Left renal pelvis (tissue), 4 donors: ENCODE measurements at regions not wholly inside any gene's neighbourhood (a gene's known extent, or its start where the extent isn't known, plus 50 kb on each side); places are given as distances from the start of the nearest gene placed in this dataset.

Experiments
- DNase-seq, 4 donors: peaks; one replicate each; pipeline ENCODE4 v3.0.0-alpha.2; 2013; ENCODE audit warnings: low read depth in 4 of 4, low spot score in 3 of 4

DNA sequence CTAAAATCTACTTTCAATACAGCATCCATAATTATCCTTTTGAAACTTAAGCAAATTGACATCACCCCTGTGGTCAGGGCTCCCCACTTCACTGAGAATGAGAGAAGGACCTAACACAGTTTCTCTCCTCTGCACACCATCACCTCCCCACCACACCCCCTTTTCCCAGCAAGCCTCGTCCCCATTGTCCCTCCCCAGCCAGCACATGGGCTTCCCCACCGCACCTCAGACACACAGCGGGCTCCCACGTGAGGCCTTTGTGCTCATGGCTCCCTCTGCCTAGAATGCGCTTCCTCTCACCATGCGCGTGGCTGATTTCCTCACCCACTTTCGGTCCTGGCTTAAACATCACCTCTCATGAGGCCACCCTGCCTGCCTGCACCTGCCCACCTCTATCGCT, 639.0 kb upstream of the FRG1 start:
- DNase-seq, result no peak

- DNase-seq, result no peak
These were observed 638.0 kb upstream of the FRG1 start for GRCh38 chr4:189302719-189303118.

DNA sequence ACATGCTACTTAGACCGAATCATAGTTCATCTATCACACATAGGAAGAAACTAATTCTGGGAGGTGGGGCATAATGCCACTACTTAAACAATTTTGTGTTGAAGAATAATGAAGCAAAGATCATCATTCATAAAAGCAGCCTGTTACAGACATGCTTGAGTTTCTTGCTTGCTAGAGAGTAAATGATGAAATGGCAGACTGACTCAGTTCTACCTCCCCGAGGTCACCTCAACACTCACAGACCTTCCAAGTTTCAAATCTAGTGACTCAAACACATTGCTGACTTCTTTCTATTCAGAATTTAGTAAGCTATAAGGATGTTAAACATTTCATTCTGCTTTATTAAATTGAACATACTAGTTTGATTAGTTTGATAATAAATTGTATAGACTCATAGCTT, 636.5 kb upstream of the FRG1 start:
- no peak for DNase-seq

- no peak for DNase-seq
These were observed 635.9 kb upstream of the FRG1 start for GRCh38 chr4:189304809-189305208.

- no peak for DNase-seq
These were observed 635.2 kb upstream of the FRG1 start for GRCh38 chr4:189305500-189305899.

- no peak for DNase-seq
These were observed 629.4 kb upstream of the FRG1 start for GRCh38 chr4:189311251-189311650.

GRCh38 chr4:189313064-189313463, 627.6 kb upstream of the FRG1 start:
- DNase-seq, result no peak

DNA sequence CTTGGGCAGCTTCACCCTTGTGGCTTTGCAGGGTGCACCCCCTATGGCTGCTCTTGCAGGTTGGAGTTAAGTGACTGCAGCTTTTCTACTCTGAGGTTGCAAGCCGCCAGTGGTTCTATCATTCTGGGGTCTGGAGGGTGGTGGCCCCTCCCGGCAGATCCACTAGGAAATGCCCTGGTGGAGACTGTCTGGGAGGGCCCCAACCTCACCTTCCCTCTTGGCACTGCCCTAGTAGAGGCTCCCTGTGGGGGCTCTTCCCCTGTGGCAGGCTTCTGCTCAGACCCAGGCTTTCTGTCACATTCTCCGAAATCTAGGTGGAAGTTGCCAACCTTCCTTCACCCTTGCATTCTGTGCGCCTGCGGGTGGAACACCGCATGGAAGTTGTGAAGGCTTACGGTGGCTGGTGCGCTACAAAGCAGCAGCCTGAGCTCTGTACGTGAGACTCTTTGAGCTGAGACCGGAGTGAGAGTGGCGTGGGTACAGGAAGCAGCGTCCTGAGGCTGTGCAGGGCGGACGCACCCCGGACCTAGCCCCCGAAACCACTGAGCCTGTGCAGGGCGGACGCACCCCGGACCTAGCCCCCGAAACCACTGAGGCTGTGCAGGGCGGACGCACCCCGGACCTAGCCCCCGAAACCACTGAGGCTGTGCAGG, 626.7 kb upstream of the FRG1 start:
- DNase-seq, result no peak

GRCh38 chr4:189322426-189322825, 618.2 kb upstream of the FRG1 start:
- DNase-seq, result no peak

DNA sequence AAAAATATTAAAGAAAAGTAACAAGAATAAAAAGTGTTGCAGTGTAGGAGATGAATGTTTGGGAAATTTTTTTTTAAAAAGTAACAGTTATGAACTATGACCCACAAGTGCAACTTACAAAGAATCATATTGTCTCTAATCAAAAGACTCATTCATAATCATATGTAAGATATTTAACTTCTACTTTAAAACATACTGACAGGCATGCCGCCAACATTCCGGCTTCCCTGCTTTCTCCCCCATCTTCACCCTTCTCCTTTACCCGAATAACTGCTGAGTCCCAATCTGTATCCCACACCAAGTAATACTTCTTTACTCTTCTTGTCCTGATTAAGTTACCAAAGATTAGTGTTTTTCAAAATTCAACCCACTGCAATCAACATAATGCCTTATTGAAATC, 598.8 kb upstream of the FRG1 start:
- DNase-seq, result no peak

- no peak for DNase-seq
These were observed 585.1 kb upstream of the FRG1 start for GRCh38 chr4:189355590-189355989.

DNA sequence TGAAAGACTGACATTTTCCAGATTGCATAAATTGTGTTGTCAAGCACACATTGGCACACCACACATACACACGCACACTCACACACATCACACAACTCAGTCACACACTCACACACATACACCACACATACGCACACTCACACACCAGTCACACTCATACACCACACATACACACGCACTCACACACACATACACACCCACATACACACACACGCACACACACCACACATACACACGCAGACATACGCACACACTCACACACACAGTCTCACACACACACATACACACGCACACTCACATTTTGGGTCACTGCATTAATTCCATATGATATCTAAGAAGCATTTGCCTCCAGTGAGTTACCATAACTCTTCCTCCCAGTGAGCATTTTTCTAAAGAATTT, 578.3 kb upstream of the FRG1 start:
- DNase-seq, result no peak

DNA sequence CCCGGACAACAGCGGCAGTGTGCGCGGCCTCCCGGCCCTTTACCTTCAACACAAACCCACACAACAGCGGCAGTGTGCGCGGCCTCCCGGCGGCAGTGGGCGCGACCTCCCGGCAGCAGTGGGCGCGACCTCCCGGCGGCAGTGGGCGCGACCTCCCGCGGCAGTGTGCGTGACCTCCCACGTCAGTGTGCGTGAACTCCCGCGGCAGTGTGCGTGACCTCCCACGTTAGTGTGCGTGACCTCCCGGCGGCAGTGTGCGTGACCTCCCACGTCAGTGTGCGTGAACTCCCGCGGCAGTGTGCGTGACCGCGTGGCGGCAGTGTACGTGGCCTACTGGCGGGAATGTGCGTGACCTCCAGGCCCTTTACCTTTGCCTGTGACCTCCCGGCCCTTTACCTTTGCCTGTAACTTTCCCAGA, 576.6 kb upstream of the FRG1 start:
- DNase-seq, result no peak

DNA sequence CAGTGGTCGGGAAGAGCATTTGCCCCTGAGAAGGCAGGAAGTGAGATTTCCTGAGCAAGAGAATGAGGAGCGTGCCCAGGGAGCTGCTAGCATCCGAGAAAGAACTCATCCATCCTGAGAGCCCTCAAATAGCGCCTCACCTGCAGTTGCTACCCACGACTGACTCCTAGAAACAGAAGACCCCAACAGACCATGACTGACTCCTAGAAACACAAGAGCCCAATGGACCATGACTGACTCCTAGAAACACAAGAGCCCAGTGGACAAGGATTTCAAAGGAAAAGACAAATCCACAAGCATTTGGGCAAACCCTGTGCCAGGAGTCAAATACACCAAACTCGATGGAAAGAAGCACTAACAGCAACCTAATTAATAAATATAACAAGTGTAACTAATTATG, 575.2 kb upstream of the FRG1 start:
- DNase-seq, result peak in 2 of 4 donors; percentile 18 to 24

DNA sequence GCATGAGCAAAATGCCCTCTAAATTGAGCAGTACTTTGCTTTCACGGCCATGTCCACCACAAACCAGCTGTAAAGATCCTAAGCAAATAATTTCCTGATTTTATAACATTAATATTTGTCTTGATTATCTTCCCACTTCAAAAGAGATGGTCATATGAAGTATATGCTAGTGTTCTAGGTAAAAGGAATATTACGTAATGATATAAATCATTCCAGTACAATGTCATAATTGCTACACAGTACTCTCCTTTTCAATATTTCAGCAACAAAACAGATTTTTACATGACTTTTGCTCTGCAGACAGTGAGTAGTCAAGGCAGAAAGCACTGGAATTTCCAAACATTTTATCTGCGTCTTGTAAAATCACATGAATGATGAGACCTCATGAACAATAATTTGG, 572.8 kb upstream of the FRG1 start:
- no peak for DNase-seq

- no peak for DNase-seq
These were observed 566.5 kb upstream of the FRG1 start for GRCh38 chr4:189374176-189374575.

GRCh38 chr4:189376901-189377300, 563.8 kb upstream of the FRG1 start:
- DNase-seq, result no peak

- DNase-seq, result no peak
These were observed 563.1 kb upstream of the FRG1 start for GRCh38 chr4:189377569-189377968.

GRCh38 chr4:189385098-189385497, 555.6 kb upstream of the FRG1 start:
- no peak for DNase-seq

GRCh38 chr4:189385579-189385978, 555.1 kb upstream of the FRG1 start:
- DNase-seq, result no peak

DNA sequence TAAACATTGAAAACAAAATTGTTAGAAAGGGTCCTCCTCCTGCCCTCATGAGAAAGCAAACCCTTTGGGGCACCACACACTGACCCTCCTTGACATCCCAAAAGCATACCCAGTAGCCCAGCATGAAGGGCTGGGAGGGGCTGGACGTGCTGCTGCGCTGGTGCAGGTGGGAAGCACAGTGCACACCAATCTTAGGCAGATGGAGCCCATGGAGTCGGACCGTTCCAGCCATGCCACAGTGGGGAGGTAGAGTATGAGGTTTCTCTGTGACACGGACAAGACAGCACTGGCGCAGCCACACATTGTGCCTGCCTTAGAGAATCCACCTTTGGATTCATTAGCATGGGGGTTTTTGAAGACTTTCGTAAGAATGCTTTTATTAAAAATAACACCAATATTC, 544.2 kb upstream of the FRG1 start:
- DNase-seq, result no peak

- no peak for DNase-seq
These were observed 536.4 kb upstream of the FRG1 start for GRCh38 chr4:189404271-189404670.

DNA sequence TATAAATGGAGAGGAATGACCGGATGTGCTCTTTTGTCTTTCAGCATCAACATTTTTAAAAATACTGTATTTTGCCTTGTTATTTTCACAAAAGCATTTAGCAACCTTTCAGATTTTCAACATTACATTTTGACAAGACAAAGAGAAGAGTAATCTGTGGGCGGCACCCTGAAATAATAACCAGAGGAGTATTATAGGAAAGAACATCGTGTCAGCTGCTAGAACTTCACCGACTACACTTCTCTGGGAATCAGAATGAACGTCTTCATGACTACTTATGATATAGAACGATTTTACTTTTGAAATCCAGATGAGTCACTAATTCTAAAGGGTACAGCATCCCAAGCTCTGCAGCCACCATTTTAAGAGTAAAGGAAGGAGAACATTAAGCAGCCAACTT, 531.5 kb upstream of the FRG1 start:
- DNase-seq, result no peak
